ENCODE measurements at regions not wholly inside any gene's neighbourhood (a gene's known extent, or its start where the extent isn't known, plus 50 kb on each side); places are given as distances from the start of the nearest gene placed in this dataset.

- TF ChIP-seq POLR2A (IDR thresholded peaks at IDR 0.05; ENCODE audit: low read depth, low read length), result no peak
- TF ChIP-seq CTCF (conservative IDR thresholded peaks at IDR 0.05; ENCODE audit: low read depth, low read length), result peak; percentile 38
- no peak for TF ChIP-seq SMC3 (IDR thresholded peaks at IDR 0.05; ENCODE audit: low read depth, low read length)
- TF ChIP-seq BHLHE40 (IDR thresholded peaks at IDR 0.05; ENCODE audit: low read depth, low read length), result no peak
- no peak for TF ChIP-seq CEBPB (IDR thresholded peaks at IDR 0.05; ENCODE audit: low read depth, low read length)
- TF ChIP-seq RFX5 (IDR thresholded peaks at IDR 0.05; ENCODE audit: low read depth, low read length), result no peak
- TF ChIP-seq USF2 (IDR thresholded peaks at IDR 0.05; ENCODE audit: low read depth, low read length), result no peak
- no peak for TF ChIP-seq MXI1 (IDR thresholded peaks at IDR 0.05; ENCODE audit: borderline replicate concordance, low read depth, low read length)
- no peak for TF ChIP-seq FOS (IDR thresholded peaks at IDR 0.05; ENCODE audit: low read depth, low read length)
- no peak for TF ChIP-seq CHD1 (IDR thresholded peaks at IDR 0.05; ENCODE audit: low read depth, low read length)
- no peak for TF ChIP-seq MAFK (IDR thresholded peaks at IDR 0.05; ENCODE audit: low read depth, low read length)
Observed at GRCh38 chr9:109652971-109653370, 127.0 kb upstream of the PALM2AKAP2 start.

All from IMR-90 (cell line).